HepG2 (cell line): ENCODE measurements at regions not wholly inside any gene's neighbourhood (a gene's known extent, or its start where the extent isn't known, plus 50 kb on each side); places are given as distances from the start of the nearest gene placed in this dataset.

ENCODE experiments used
- ATAC-seq: fragments of 200-7000 bp; cut with Tn5 transposase; 3 replicates; pipeline ENCODE4 v1.9.1; 2020; ENCODE audit warnings: mild to moderate bottlenecking, moderate library complexity
- BruUV-seq: library from RNA; stranded (reverse); fragments of 400-500 nt; replicated peaks from 2 replicates; lab custom pipeline; 2021; lab: Mats Ljungman, UMichigan
- CTCF ChIA-PET: fragments of 300-600 bp; formaldehyde crosslinking; extraction: SDS; loops from one replicate; lab custom pipeline; 2021; ENCODE audit warnings: low total read pairs, inconsistent platforms, low intra/inter-chr PET ratio; lab: Yijun Ruan, JAX
- POLR2A ChIA-PET: fragments of 350-600 bp; sonication (Branson Sonifier 250); formaldehyde crosslinking; loops from one replicate; lab custom pipeline; 2020; ENCODE audit warnings: antibody characterized with exemption, inconsistent platforms; lab: Yijun Ruan, JAX
- DNase-seq: peaks from one replicate; pipeline ENCODE4 v3.0.0-alpha.2; 2015; ENCODE audit warnings: low spot score
- FAIRE-seq: peaks from 3 replicates; lab custom pipeline; 2011; peaks lifted over from hg19 to GRCh38; lab: Jason Lieb, UNC
- H2AFZ ChIP-seq: one replicate; pipeline ENCODE4 v1.6.1; 2011; ENCODE audit warnings: low read length, inconsistent platforms
- H3K27ac ChIP-seq: fragments of 300-600 bp; 3 replicates; pipeline ENCODE4 v1.8.0; 2011; ENCODE audit warnings: mixed run types, mild to moderate bottlenecking, mixed read lengths, low read length, inconsistent platforms; ENCODE audit not compliant: insufficient read depth; ENCODE audit errors: extremely low read length
- H3K27me3 ChIP-seq, 2 experiments: fragments of 200-600 bp in 1 of 2; 2 replicates in 1 of 2; 3 replicates in 1 of 2; pipeline versions ENCODE4 v1.6.0 to v1.8.0; 2011; ENCODE audit warnings: low read length in 2 of 2, mild to moderate bottlenecking in 2 of 2, moderate library complexity in 2 of 2, inconsistent platforms in 1 of 2; ENCODE audit not compliant: insufficient read depth in 2 of 2, control insufficient read depth in 1 of 2
- H3K36me3 ChIP-seq, 2 experiments: fragments of 200-600 bp in 1 of 2; replicated peaks in 1 of 2; 2 replicates in 1 of 2; 3 replicates in 1 of 2; pipeline versions ENCODE4 v1.5.1 to v1.8.0; 2011; ENCODE audit warnings: low read length in 2 of 2, inconsistent platforms in 1 of 2; ENCODE audit not compliant: insufficient read depth in 2 of 2, control insufficient read depth in 1 of 2
- H3K4me1 ChIP-seq: 2 replicates; pipeline ENCODE4 v1.5.1; 2012; ENCODE audit warnings: low read length, inconsistent platforms; ENCODE audit not compliant: insufficient read depth
- H3K4me2 ChIP-seq: 2 replicates; pipeline ENCODE4 v1.6.0; 2011; ENCODE audit warnings: low read depth, low read length, inconsistent platforms
- H3K4me3 ChIP-seq, 3 experiments: fragments of 200-600 bp in 1 of 3; sonication (generic), shearing (Covaris generic) in 1 of 3; replicated peaks in 1 of 3; 2 replicates each; pipeline ENCODE4 v1.5.1; 2011 to 2016; ENCODE audit warnings: low read length in 3 of 3, inconsistent platforms in 2 of 3, low read depth in 2 of 3, mild to moderate bottlenecking in 2 of 3, control low read depth in 1 of 3, mixed read lengths in 1 of 3; ENCODE audit not compliant: insufficient read depth in 1 of 3
- H3K79me2 ChIP-seq: one replicate; pipeline ENCODE4 v1.6.1; 2011; ENCODE audit warnings: low read length, inconsistent platforms; ENCODE audit not compliant: insufficient read depth
- H3K9ac ChIP-seq: 2 replicates; pipeline ENCODE4 v1.6.0; 2011; ENCODE audit warnings: mild to moderate bottlenecking, low read depth, low read length, inconsistent platforms; ENCODE audit not compliant: insufficient read depth
- H3K9me3 ChIP-seq: 2 replicates; pipeline ENCODE4 v1.5.1; 2012; ENCODE audit warnings: mild to moderate bottlenecking, low read length
- H4K20me1 ChIP-seq: 2 replicates; pipeline ENCODE4 v1.6.0; 2011; ENCODE audit warnings: inconsistent platforms, mild to moderate bottlenecking, low read length, moderate library complexity; ENCODE audit not compliant: insufficient read depth
- BATF2 ChIP-seq: sonication (generic); formaldehyde crosslinking; IDR thresholded peaks from 2 replicates; pipeline ENCODE4 v1.8.0; 2022; ENCODE audit warnings: mild to moderate bottlenecking, missing genetic modification reagents, moderate library complexity
- CBFB ChIP-seq: sonication (generic); formaldehyde crosslinking; IDR thresholded peaks from 2 replicates; pipeline ENCODE4 v1.4.0; 2020; ENCODE audit warnings: missing genetic modification reagents
- HIC2 ChIP-seq: sonication (generic); formaldehyde crosslinking; IDR thresholded peaks from 2 replicates; pipeline ENCODE4 v1.9.0; 2022; ENCODE audit warnings: low read depth, missing genetic modification reagents
- HOXD1 ChIP-seq: sonication (generic); formaldehyde crosslinking; IDR thresholded peaks from 2 replicates; pipeline ENCODE4 v1.5.0; 2020; ENCODE audit warnings: missing genetic modification reagents
- IKZF1 ChIP-seq: fragments of 450-650 bp; IDR thresholded peaks from 2 replicates; pipeline ENCODE4 v1.7.1; 2016
- NCOR1 ChIP-seq: fragments of 200-600 bp; sonication (generic); IDR thresholded peaks from 2 replicates; pipeline ENCODE4 v1.7.0; 2017; ENCODE audit warnings: antibody characterized with exemption, low read length, borderline replicate concordance
- SOX13 ChIP-seq, 3 experiments: fragments of 450-650 bp in 1 of 3; sonication (generic) in 1 of 3; formaldehyde crosslinking in 1 of 3; IDR thresholded peaks in 2 of 3; conservative IDR thresholded peaks in 1 of 3; 2 replicates each; pipeline versions ENCODE4 v1.5.0 to v1.6.1; 2016 to 2020; ENCODE audit warnings: antibody characterized with exemption in 1 of 3, mild to moderate bottlenecking in 1 of 3, missing compliant biosample characterization in 1 of 3, missing genetic modification reagents in 1 of 3, moderate library complexity in 1 of 3
- ZNF362 ChIP-seq: sonication (generic); formaldehyde crosslinking; IDR thresholded peaks from 2 replicates; pipeline ENCODE4 v1.4.0; 2020; ENCODE audit warnings: missing genetic modification reagents, mild to moderate bottlenecking, borderline replicate concordance
- ZNF530 ChIP-seq: sonication (generic); formaldehyde crosslinking; IDR thresholded peaks from 2 replicates; pipeline ENCODE4 v1.5.0; 2020; ENCODE audit warnings: low read depth, mild to moderate bottlenecking, missing genetic modification reagents
- WGBS: methylation state at CpG from one replicate; pipeline ENCODE4 v1.1.6; 2017; ENCODE audit warnings: low lambda C conversion rate; 5-methylcytosine and 5-hydroxymethylcytosine counted together
- in situ Hi-C: cut with HindIII; loops from 2 replicates; pipeline ENCODE4 v1.10.0; 2017; ENCODE audit warnings: low pct_unique_long_range_greater_than_20kb; ENCODE audit not compliant: extremely low pct_ligation_motif_present
- intact Hi-C: fragments of 100-400 bp; cut with micrococcal nuclease; formaldehyde crosslinking; loops from one replicate; pipeline ENCODE4 v1.10.0; 2022; ENCODE audit not compliant: unreplicated experiment

GRCh38 chr6:15906420-15907016 lies 222.4 kb upstream of the MYLIP start:
- no peaks in the 10 kb centered on the region for H3K4me1 ChIP-seq
- no peak for FAIRE-seq
- intact Hi-C loops: no loop called here
- no peak overlapping the region for H3K9ac ChIP-seq
- no peak overlapping the region for H3K27ac ChIP-seq
- no peaks in the 10 kb centered on the region for H3K9me3 ChIP-seq
- H2AFZ ChIP-seq: no peak overlapping the region
- H3K27me3 ChIP-seq: peaks cover 5 to 43% of the 10 kb centered on the region in 2 experiments; a peak in 3 of 5 replicates
- no peak for ATAC-seq
- no peaks in the 10 kb centered on the region for H3K36me3 ChIP-seq
- in situ Hi-C loops: no loop called here
- no peak for DNase-seq
- no peak overlapping the region for H3K4me3 ChIP-seq
- H3K4me2 ChIP-seq: no peak overlapping the region
- no TSS peak for BruUV-seq
- 53% methylated on average over 9 of the region's 10 CpGs for WGBS
- H4K20me1 ChIP-seq: no peaks in the 10 kb centered on the region
- H3K79me2 ChIP-seq: no peaks in the 10 kb centered on the region
- CTCF ChIA-PET: no interaction called here
- POLR2A ChIA-PET: no interaction called here
- no peak for TF ChIP-seq CBFB (CRISPR knock-in tag)
- TF ChIP-seq HOXD1 (CRISPR knock-in tag): no peak
- no peak for TF ChIP-seq NCOR1
- no peak for TF ChIP-seq IKZF1
- TF ChIP-seq, all 625 proteins: peak for 0

- TF ChIP-seq ZNF362 (CRISPR knock-in tag): no peak
- TF ChIP-seq SOX13 (IDR thresholded peaks at IDR 0.05): no peak
- no peak for TF ChIP-seq SOX13 (CRISPR knock-in tag; conservative IDR thresholded peaks at IDR 0.05 in 1 of 2, IDR thresholded peaks at IDR 0.05 in 1 of 2)
- no peak for TF ChIP-seq ZNF530 (CRISPR knock-in tag)
- no peak for TF ChIP-seq HIC2 (CRISPR knock-in tag)
- no peak for TF ChIP-seq BATF2
- intact Hi-C loops (no loop called here), in situ Hi-C loops (no loop called here)
- H3K4me3 ChIP-seq: no peak overlapping the region
- ChIA-PET CTCF (no interaction called here), POLR2A (no interaction called here)
- H2AFZ ChIP-seq: no peak overlapping the region
- no peaks in the 10 kb centered on the region for H4K20me1 ChIP-seq
- ATAC-seq (no peak), FAIRE-seq (no peak), DNase-seq (no peak)
- no peaks in the 10 kb centered on the region for H3K9me3 ChIP-seq
- BruUV-seq: no TSS peak
- H3K79me2 ChIP-seq: no peaks in the 10 kb centered on the region
- H3K27me3 ChIP-seq: peaks cover 5 to 43% of the 10 kb centered on the region in 2 experiments; a peak in 3 of 5 replicates
- H3K27ac ChIP-seq: no peak overlapping the region
- H3K4me2 ChIP-seq: no peak overlapping the region
- no peaks in the 10 kb centered on the region for H3K4me1 ChIP-seq
- H3K36me3 ChIP-seq: no peaks in the 10 kb centered on the region
- no peak overlapping the region for H3K9ac ChIP-seq
- 14% methylated on average over 8 of the region's 8 CpGs for WGBS
Measured at GRCh38 chr6:15905488-15906419, 223.1 kb upstream of the MYLIP start.
